ENCODE measurements at regions not wholly inside any gene's neighbourhood (a gene's known extent, or its start where the extent isn't known, plus 50 kb on each side); places are given as distances from the start of the nearest gene placed in this dataset.
A peak's percentile ranks its signal among the peaks of the same experiment; 100 is the strongest.

- H3K9me3 Mint-ChIP-seq (ENCODE audit: unreplicated experiment), result peaks cover 4% of the 10 kb centered on the region
- H3K4me1 Mint-ChIP-seq (ENCODE audit: low read depth, unreplicated experiment), result peaks cover 25% of the 10 kb centered on the region
- no peaks in the 10 kb centered on the region for H3K36me3 Mint-ChIP-seq (ENCODE audit: unreplicated experiment)
- H3K27ac Mint-ChIP-seq (ENCODE audit: unreplicated experiment), result peak overlapping the region; percentile 46
- no peak for DNase-seq
- TF ChIP-seq CTCF (IDR thresholded peaks at IDR 0.05; ENCODE audit: partially characterized antibody, unreplicated experiment), result no peak
- peaks cover 3% of the 10 kb centered on the region for H3K27me3 Mint-ChIP-seq (ENCODE audit: unreplicated experiment)
- H3K4me3 Mint-ChIP-seq (ENCODE audit: unreplicated experiment), result no peak overlapping the region
Measured at GRCh38 chr6:15129887-15130286, 116.0 kb upstream of the JARID2 start.

DNA sequence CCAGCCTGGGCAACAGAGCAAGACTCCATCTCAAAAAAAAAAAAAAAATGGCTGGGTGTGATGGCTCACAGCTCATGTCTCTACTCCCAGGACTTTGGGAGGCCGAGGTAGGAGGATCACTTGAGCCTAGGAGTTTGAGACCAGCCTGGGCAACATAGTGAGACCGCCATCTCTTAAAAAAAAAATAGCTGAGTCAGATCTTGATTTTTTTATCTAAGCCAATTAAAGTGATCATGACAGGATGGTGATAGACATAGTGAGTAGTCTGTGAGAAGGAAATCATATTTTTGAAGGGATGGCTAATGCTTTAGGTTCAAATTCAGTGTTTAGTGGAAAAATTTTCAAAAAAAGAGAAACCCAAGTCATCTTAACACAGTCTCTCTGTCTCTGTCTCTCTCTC is 114.6 kb upstream of the JARID2 start:
- peaks cover 4% of the 10 kb centered on the region for H3K9me3 Mint-ChIP-seq (ENCODE audit: unreplicated experiment)
- peak overlapping the region; percentile 35 for H3K4me3 Mint-ChIP-seq (ENCODE audit: unreplicated experiment)
- no peak for TF ChIP-seq CTCF (IDR thresholded peaks at IDR 0.05; ENCODE audit: partially characterized antibody, unreplicated experiment)
- no peaks in the 10 kb centered on the region for H3K36me3 Mint-ChIP-seq (ENCODE audit: unreplicated experiment)
- peaks cover 3% of the 10 kb centered on the region for H3K27me3 Mint-ChIP-seq (ENCODE audit: unreplicated experiment)
- peak overlapping the region; percentile 92 for H3K27ac Mint-ChIP-seq (ENCODE audit: unreplicated experiment)
- peaks cover 30% of the 10 kb centered on the region for H3K4me1 Mint-ChIP-seq (ENCODE audit: low read depth, unreplicated experiment)
- no peak for DNase-seq

GRCh38 chr6:15131651-15132061 is 114.2 kb upstream of the JARID2 start:
- H3K9me3 Mint-ChIP-seq (ENCODE audit: unreplicated experiment), result peaks cover 2% of the 10 kb centered on the region

DNA sequence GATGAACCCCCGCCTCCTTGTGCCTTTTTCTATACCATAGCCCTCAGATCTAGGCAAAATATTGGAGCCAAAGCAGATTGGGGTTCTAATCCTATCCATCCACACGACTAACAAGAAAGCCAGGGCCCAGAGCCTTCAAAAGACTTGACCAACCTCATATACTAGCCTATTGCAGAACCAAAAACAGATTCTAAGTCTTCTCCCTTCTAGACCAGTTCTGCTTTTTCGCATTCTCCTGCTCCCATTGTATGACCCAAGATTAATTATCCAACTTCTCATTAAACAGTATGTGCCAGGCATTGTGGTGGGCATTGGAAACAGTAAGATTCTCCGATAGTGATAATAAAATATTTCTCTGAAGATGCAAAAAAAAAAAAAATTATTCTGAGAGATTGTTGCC is 113.7 kb upstream of the JARID2 start:
- no peaks in the 10 kb centered on the region for H3K36me3 Mint-ChIP-seq (ENCODE audit: unreplicated experiment)
- H3K27me3 Mint-ChIP-seq (ENCODE audit: unreplicated experiment), result peaks cover 3% of the 10 kb centered on the region
- no peak for DNase-seq
- peaks cover 2% of the 10 kb centered on the region for H3K9me3 Mint-ChIP-seq (ENCODE audit: unreplicated experiment)
- H3K4me3 Mint-ChIP-seq (ENCODE audit: unreplicated experiment), result no peak overlapping the region
- H3K27ac Mint-ChIP-seq (ENCODE audit: unreplicated experiment), result peak overlapping the region; percentile 92
- peaks cover 30% of the 10 kb centered on the region for H3K4me1 Mint-ChIP-seq (ENCODE audit: low read depth, unreplicated experiment)
- TF ChIP-seq CTCF (IDR thresholded peaks at IDR 0.05; ENCODE audit: partially characterized antibody, unreplicated experiment), result no peak

More at GRCh38 chr6:15131651-15132061, 114.2 kb upstream of the JARID2 start:
- TF ChIP-seq CTCF (IDR thresholded peaks at IDR 0.05; ENCODE audit: partially characterized antibody, unreplicated experiment), result no peak
- peak overlapping the region; percentile 92 for H3K27ac Mint-ChIP-seq (ENCODE audit: unreplicated experiment)
- H3K36me3 Mint-ChIP-seq (ENCODE audit: unreplicated experiment), result no peaks in the 10 kb centered on the region
- H3K4me3 Mint-ChIP-seq (ENCODE audit: unreplicated experiment), result peak overlapping the region; percentile 35
- DNase-seq, result peak; percentile 61
- H3K4me1 Mint-ChIP-seq (ENCODE audit: low read depth, unreplicated experiment), result peaks cover 30% of the 10 kb centered on the region
- H3K27me3 Mint-ChIP-seq (ENCODE audit: unreplicated experiment), result peaks cover 3% of the 10 kb centered on the region

DNA sequence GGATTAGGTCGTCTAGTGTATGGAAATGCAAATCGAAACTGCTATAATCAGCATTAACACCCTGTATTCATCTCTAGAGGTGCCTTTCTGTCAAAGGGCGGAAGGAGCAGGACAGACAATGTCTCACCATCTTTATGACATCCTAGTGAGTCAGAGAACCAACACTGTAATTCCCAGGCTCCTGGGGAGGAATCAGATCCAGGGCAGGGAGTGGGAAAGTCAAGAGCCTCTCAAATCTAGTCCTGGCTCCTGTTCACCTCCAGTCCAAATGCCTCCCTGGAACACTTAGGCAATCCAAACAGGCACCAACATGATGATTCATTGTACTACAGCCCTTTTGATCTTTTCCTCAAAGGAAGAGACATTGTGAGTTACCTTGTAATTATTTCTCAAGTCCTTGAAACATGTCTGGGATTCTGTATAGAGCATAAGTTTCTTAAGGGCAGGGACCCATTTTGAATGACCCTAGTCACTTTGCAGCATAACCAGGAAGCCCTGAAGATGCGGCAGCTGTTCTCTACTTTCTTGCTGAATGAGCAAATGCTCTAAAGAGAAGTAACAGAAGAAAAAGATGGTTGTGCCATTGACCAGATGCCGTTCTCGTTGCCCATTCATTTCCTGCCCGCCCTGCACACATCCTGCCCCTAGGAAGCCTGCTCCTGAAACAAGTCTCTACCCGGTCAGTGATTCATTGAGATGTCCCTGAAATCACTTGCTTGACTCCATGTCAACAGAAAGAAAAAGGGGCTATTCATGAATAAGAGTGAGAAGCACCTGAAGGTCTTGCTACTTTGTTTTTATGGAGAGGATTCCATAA is 112.8 kb upstream of the JARID2 start:
- no peak overlapping the region for H3K4me3 Mint-ChIP-seq (ENCODE audit: unreplicated experiment)
- H3K27me3 Mint-ChIP-seq (ENCODE audit: unreplicated experiment), result peaks cover 3% of the 10 kb centered on the region
- DNase-seq, result no peak
- H3K27ac Mint-ChIP-seq (ENCODE audit: unreplicated experiment), result peak overlapping the region; percentile 92
- TF ChIP-seq CTCF (IDR thresholded peaks at IDR 0.05; ENCODE audit: partially characterized antibody, unreplicated experiment), result no peak
- peaks cover 2% of the 10 kb centered on the region for H3K9me3 Mint-ChIP-seq (ENCODE audit: unreplicated experiment)
- H3K4me1 Mint-ChIP-seq (ENCODE audit: low read depth, unreplicated experiment), result peaks cover 30% of the 10 kb centered on the region
- no peaks in the 10 kb centered on the region for H3K36me3 Mint-ChIP-seq (ENCODE audit: unreplicated experiment)

All from glutamatergic neuron (in vitro differentiated cells).